GM12873 (cell line): ENCODE measurements at regions not wholly inside any gene's neighbourhood (a gene's known extent, or its start where the extent isn't known, plus 50 kb on each side); places are given as distances from the start of the nearest gene placed in this dataset.

Experiments used
- TF ChIP-seq, protein P1 (sequence below): IDR thresholded peaks from 2 replicates; pipeline ENCODE4 v1.5.1; 2012; ENCODE audit warnings: low read depth, mild to moderate bottlenecking, moderate library complexity, low read length, control low read depth; ENCODE audit not compliant: insufficient read depth; ENCODE audit errors: missing control alignments

GRCh38 chr13:104984296-104984818 lies 1551.1 kb downstream of the EFNB2 start:
- TF ChIP-seq, protein P1, sequence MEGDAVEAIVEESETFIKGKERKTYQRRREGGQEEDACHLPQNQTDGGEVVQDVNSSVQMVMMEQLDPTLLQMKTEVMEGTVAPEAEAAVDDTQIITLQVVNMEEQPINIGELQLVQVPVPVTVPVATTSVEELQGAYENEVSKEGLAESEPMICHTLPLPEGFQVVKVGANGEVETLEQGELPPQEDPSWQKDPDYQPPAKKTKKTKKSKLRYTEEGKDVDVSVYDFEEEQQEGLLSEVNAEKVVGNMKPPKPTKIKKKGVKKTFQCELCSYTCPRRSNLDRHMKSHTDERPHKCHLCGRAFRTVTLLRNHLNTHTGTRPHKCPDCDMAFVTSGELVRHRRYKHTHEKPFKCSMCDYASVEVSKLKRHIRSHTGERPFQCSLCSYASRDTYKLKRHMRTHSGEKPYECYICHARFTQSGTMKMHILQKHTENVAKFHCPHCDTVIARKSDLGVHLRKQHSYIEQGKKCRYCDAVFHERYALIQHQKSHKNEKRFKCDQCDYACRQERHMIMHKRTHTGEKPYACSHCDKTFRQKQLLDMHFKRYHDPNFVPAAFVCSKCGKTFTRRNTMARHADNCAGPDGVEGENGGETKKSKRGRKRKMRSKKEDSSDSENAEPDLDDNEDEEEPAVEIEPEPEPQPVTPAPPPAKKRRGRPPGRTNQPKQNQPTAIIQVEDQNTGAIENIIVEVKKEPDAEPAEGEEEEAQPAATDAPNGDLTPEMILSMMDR = no peak

- TF ChIP-seq, protein P1 = no peak
These were observed 1551.9 kb downstream of the EFNB2 start for GRCh38 chr13:104983601-104984000.

- TF ChIP-seq, protein P1 = no peak
These were observed 1554.9 kb downstream of the EFNB2 start for GRCh38 chr13:104980586-104980985.

GRCh38 chr13:104979281-104980030 lies 1556.0 kb downstream of the EFNB2 start:
- TF ChIP-seq, protein P1 = no peak

GRCh38 chr13:104976986-104977385 lies 1558.5 kb downstream of the EFNB2 start:
- TF ChIP-seq, protein P1 = no peak

- TF ChIP-seq, protein P1 = no peak
These were observed 1560.2 kb downstream of the EFNB2 start for GRCh38 chr13:104975272-104975671.

DNA sequence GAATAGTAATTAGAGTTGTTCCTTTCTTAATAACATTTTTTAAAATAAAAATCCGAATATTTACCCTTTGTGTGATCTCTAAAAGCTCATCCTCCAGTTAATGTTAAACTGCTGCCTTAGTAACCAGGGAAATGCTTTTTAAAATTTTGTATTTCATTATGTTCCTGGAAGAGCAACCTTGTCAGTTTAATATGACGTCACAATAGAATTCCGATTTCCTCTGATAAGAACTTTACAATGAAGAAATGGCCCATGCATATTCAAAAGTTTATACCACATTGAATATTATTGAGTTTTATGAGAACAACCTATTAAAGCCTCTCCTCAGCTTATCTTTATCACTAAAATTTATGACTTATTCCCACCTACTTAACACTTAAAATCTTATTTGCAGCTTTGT lies 1566.6 kb downstream of the EFNB2 start:
- TF ChIP-seq, protein P1 = no peak
